ENCODE measurements at regions not wholly inside any gene's neighbourhood (a gene's known extent, or its start where the extent isn't known, plus 50 kb on each side); places are given as distances from the start of the nearest gene placed in this dataset.

GRCh38 chr5:62737766-62738165 lies 159.1 kb downstream of the LRRC70 start:
- in situ Hi-C loops (cut with MboI; ENCODE audit: low sequenced_read_pairs, unreplicated experiment), result no loop called here
- TF ChIP-seq, protein P1, sequence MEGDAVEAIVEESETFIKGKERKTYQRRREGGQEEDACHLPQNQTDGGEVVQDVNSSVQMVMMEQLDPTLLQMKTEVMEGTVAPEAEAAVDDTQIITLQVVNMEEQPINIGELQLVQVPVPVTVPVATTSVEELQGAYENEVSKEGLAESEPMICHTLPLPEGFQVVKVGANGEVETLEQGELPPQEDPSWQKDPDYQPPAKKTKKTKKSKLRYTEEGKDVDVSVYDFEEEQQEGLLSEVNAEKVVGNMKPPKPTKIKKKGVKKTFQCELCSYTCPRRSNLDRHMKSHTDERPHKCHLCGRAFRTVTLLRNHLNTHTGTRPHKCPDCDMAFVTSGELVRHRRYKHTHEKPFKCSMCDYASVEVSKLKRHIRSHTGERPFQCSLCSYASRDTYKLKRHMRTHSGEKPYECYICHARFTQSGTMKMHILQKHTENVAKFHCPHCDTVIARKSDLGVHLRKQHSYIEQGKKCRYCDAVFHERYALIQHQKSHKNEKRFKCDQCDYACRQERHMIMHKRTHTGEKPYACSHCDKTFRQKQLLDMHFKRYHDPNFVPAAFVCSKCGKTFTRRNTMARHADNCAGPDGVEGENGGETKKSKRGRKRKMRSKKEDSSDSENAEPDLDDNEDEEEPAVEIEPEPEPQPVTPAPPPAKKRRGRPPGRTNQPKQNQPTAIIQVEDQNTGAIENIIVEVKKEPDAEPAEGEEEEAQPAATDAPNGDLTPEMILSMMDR (IDR thresholded peaks at IDR 0.05; ENCODE audit: borderline replicate concordance, control extremely low read depth, extremely low read depth, insufficient read depth, missing control alignments), result no peak
- DNase-seq (ENCODE audit: low spot score), result no peak

DNA sequence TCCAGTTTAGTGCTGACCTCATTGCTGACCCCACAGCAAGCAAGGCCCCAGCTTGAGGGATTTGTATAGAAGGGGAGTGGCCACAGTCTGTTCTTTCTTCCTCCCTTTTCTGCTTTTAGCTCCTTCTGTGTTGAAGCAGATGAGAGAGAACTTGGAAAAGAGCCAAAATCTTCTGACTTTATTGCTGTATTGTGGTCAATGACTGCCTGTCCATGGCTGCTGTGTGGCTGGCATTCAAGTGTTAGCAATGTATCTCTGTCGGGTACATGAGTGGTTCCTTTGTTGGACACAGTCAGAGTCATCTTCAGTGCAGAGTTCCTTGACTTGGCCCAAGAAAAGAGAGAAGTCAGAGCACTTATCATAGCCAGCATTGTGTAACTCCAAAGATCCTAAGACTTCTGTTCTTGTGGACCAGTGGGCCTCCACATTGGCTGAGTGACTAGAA lies 154.1 kb downstream of the LRRC70 start:
- TF ChIP-seq, protein P1 (IDR thresholded peaks at IDR 0.05; ENCODE audit: borderline replicate concordance, control extremely low read depth, extremely low read depth, insufficient read depth, missing control alignments), result no peak
- in situ Hi-C loops (cut with MboI; ENCODE audit: low sequenced_read_pairs, unreplicated experiment), result no loop called here
- no peak for DNase-seq (ENCODE audit: low spot score)

DNA sequence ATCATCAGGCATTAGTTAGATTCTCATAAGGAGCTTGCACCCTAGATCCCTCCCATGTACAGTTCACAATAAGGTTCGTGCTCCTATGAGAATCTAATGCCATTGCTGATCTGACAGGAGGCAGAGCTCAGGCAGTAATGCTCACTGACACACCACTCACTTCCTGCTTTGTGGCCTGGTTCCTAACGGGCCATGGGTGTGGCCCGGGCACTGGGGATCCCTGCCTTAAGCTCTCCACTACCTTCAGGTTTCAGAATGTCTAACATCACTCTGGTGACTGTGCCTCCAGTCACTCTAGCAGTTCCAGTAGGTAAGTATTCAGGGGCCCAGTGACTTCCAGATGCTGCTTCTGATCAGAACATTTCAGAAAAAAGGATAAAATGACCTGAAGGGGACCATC lies 152.4 kb downstream of the LRRC70 start:
- TF ChIP-seq, protein P1 (IDR thresholded peaks at IDR 0.05; ENCODE audit: borderline replicate concordance, control extremely low read depth, extremely low read depth, insufficient read depth, missing control alignments), result no peak
- in situ Hi-C loops (cut with MboI; ENCODE audit: low sequenced_read_pairs, unreplicated experiment), result no loop called here
- no peak for DNase-seq (ENCODE audit: low spot score)

DNA sequence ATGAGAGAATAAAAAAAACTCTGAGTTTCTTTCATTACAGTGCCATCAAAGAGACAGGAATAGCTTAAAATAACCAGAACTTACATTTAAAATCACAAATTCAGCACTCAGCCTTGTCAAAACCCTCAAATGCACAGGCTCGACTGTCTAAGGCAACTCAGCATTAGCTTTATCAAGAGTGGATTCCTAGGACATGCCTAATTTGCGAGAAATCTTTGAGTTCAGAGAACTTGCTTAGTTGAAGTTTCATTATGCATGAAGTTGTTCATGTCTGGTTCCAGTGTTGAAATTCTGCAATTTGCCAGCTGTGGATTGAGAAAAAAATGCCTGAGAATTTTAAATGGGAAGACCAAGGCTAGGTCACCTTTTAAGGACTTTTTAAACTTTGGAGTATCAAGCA lies 151.1 kb downstream of the LRRC70 start:
- DNase-seq (ENCODE audit: low spot score), result no peak
- in situ Hi-C loops (cut with MboI; ENCODE audit: low sequenced_read_pairs, unreplicated experiment), result no loop called here
- TF ChIP-seq, protein P1 (IDR thresholded peaks at IDR 0.05; ENCODE audit: borderline replicate concordance, control extremely low read depth, extremely low read depth, insufficient read depth, missing control alignments), result no peak

DNA sequence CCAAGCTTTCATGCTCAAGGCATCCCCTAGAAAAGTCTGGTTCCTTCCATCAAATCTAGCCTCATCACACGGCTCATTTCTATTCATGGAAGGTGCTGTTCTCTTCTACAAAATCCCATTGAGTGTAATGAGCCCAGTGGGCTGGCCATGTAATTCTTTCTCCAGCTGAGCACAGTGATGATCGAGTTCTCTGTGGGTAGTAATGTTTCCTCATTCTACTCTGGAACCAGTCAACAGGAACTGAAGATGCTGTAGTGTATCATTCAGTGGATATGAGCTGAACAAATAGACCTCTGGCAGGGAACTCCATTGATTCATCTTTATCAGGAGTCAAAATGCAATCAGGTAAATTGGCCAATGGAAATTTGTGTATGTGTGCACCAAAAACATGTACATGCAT lies 149.2 kb downstream of the LRRC70 start:
- TF ChIP-seq, protein P1 (IDR thresholded peaks at IDR 0.05; ENCODE audit: borderline replicate concordance, control extremely low read depth, extremely low read depth, insufficient read depth, missing control alignments), result no peak
- in situ Hi-C loops (cut with MboI; ENCODE audit: low sequenced_read_pairs, unreplicated experiment), result no loop called here
- no peak for DNase-seq (ENCODE audit: low spot score)

DNA sequence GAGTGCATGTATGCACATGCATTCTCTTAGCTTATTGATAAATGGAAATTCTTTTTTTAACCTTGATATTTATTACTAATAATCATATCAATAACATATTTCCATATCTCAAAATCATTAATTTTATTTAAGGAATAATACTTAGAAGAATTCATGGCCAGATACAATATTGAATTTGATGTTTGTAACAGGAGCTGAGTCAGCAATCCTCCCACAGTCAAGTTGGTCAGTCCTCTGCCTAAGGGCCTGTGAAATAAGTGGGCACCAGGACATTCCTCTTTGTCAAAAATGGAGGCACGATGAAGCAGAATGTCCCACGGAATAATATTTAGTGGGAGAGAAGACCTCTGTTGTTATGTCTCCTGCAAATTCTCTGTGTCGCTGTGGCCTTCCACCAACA lies 148.6 kb downstream of the LRRC70 start:
- in situ Hi-C loops (cut with MboI; ENCODE audit: low sequenced_read_pairs, unreplicated experiment), result no loop called here
- TF ChIP-seq, protein P1 (IDR thresholded peaks at IDR 0.05; ENCODE audit: borderline replicate concordance, control extremely low read depth, extremely low read depth, insufficient read depth, missing control alignments), result no peak
- no peak for DNase-seq (ENCODE audit: low spot score)

DNA sequence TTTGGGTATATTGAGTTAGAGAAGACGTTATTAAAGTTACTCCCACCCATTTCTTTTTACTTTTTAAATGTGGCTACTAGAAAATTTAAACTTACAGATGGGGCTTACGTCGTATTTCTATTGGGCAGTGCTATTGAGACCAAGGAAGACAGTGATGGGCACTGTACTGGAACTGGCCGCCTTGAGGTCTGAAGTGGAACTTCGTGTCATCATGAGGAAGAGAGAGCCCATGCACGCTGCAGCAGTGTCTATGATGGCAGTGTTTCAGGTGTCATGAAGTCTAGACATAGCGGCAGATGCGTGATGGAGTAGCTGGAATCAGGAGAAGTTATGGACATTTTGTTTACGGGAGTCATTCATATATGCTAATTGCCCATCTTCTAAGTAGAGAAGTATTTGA lies 143.7 kb downstream of the LRRC70 start:
- TF ChIP-seq, protein P1 (IDR thresholded peaks at IDR 0.05; ENCODE audit: borderline replicate concordance, control extremely low read depth, extremely low read depth, insufficient read depth, missing control alignments), result no peak
- DNase-seq (ENCODE audit: low spot score), result no peak
- in situ Hi-C loops (cut with MboI; ENCODE audit: low sequenced_read_pairs, unreplicated experiment), result no loop called here
